Breast epithelium (tissue), 3 donors: ENCODE measurements at regions not wholly inside any gene's neighbourhood (a gene's known extent, or its start where the extent isn't known, plus 50 kb on each side); places are given as distances from the start of the nearest gene placed in this dataset.

Source experiments
- POLR2A ChIP-seq: fragments of 450-650 bp; IDR thresholded peaks from one replicate; pipeline ENCODE4 v1.6.1; 2016; ENCODE audit warnings: antibody characterized with exemption, mild to moderate bottlenecking, moderate library complexity
- TF ChIP-seq, protein P1 (sequence below), 3 donors: fragments of 450-650 bp; IDR thresholded peaks; one replicate each; pipeline ENCODE4 v1.5.1; 2016 to 2017; ENCODE audit warnings: antibody characterized with exemption in 3 of 3, mild to moderate bottlenecking in 3 of 3, moderate library complexity in 3 of 3

DNA sequence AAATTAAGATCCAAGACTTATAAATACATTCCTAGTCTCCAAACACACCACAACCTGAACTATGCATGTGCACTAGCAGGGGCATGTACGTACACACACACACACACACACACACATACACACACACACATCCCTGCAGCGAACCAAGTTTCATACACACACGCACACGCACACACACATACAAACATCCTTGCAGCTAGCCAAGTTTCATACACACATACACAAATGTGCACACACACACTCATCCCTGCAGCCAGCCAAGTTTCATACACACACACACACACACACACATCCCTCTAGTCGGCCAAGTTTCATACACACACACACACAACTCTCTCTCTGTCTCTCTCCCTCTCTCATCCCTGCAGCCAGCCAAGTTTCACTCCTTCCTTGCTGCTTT is 82.7 kb upstream of the WIPF3 start:
- no peak for TF ChIP-seq POLR2A
- TF ChIP-seq, protein P1, sequence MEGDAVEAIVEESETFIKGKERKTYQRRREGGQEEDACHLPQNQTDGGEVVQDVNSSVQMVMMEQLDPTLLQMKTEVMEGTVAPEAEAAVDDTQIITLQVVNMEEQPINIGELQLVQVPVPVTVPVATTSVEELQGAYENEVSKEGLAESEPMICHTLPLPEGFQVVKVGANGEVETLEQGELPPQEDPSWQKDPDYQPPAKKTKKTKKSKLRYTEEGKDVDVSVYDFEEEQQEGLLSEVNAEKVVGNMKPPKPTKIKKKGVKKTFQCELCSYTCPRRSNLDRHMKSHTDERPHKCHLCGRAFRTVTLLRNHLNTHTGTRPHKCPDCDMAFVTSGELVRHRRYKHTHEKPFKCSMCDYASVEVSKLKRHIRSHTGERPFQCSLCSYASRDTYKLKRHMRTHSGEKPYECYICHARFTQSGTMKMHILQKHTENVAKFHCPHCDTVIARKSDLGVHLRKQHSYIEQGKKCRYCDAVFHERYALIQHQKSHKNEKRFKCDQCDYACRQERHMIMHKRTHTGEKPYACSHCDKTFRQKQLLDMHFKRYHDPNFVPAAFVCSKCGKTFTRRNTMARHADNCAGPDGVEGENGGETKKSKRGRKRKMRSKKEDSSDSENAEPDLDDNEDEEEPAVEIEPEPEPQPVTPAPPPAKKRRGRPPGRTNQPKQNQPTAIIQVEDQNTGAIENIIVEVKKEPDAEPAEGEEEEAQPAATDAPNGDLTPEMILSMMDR (IDR thresholded peaks at IDR 0.05) = no peak
